ENCODE measurements at regions not wholly inside any gene's neighbourhood (a gene's known extent, or its start where the extent isn't known, plus 50 kb on each side); places are given as distances from the start of the nearest gene placed in this dataset.

DNA sequence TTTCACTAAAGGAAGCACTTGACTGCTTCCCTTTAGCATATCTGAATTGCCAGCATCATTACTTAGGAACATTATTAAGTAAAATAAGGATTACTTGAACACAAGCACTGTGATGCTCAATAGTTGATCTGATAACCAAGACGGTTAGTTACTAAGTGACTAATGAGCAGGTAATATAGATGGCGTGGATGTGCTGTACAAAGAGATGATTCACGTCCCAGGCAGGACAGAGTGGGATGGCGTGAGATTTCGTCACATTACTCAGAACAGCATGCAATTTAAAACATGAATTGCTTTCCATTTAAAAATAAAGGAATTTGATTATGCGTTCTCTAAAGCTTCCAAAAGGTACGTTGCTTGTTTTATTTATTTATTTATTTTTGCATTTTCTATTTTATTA lies 240.0 kb upstream of the ARHGEF26 start:
- DNase-seq (ENCODE audit: low read depth, low spot score) = no peak
- Histone ChIP-seq H3K9me3 (ENCODE audit: insufficient read depth, low read length) (no peaks in the 10 kb centered on the region), H3K4me1 (ENCODE audit: insufficient read depth, insufficient read length) (no peaks in the 10 kb centered on the region), H3K36me3 (ENCODE audit: insufficient read depth, insufficient read length, low read length) (no peaks in the 10 kb centered on the region), H3K9ac (ENCODE audit: insufficient read length, low read depth) (no peak overlapping the region), H3K27me3 (ENCODE audit: insufficient read depth, insufficient read length) (no peaks in the 10 kb centered on the region), H3K4me3 (ENCODE audit: insufficient read length, low read depth) (no peak overlapping the region)
- TF ChIP-seq ZNF274 (IDR thresholded peaks at IDR 0.05; ENCODE audit: low read depth, low read length) (no peak), YY1 (IDR thresholded peaks at IDR 0.05; ENCODE audit: insufficient read depth, insufficient read length) (no peak), SUZ12 (IDR thresholded peaks at IDR 0.05; ENCODE audit: extremely low read depth, insufficient read depth, insufficient read length) (no peak)

DNA sequence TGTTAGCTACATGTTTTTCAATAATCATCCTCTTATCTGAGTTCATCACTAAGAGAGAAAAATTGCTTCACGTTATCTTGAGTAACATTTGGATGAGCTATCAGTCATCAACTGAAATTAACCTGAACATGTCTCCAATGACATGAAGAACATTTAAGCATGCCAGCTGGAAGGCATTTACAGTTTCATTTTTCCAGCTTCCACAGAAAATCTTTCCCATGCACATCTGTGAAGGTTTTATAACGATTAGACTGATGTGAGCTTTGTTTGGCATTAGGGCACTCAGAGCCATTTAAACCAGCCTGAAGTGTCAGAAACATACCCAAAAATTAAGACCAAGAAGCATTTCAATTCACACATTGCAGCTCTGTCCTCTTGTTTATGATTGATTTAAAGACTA lies 235.8 kb upstream of the ARHGEF26 start:
- Histone ChIP-seq H3K4me1 (ENCODE audit: insufficient read depth, insufficient read length) (no peaks in the 10 kb centered on the region), H3K36me3 (ENCODE audit: insufficient read depth, insufficient read length, low read length) (no peaks in the 10 kb centered on the region), H3K9me3 (ENCODE audit: insufficient read depth, low read length) (no peaks in the 10 kb centered on the region), H3K4me3 (ENCODE audit: insufficient read length, low read depth) (no peak overlapping the region), H3K27me3 (ENCODE audit: insufficient read depth, insufficient read length) (no peaks in the 10 kb centered on the region), H3K9ac (ENCODE audit: insufficient read length, low read depth) (no peak overlapping the region)
- no peak for DNase-seq (ENCODE audit: low read depth, low spot score)
- TF ChIP-seq SUZ12 (IDR thresholded peaks at IDR 0.05; ENCODE audit: extremely low read depth, insufficient read depth, insufficient read length) (no peak), ZNF274 (IDR thresholded peaks at IDR 0.05; ENCODE audit: low read depth, low read length) (no peak), YY1 (IDR thresholded peaks at IDR 0.05; ENCODE audit: insufficient read depth, insufficient read length) (no peak)

DNA sequence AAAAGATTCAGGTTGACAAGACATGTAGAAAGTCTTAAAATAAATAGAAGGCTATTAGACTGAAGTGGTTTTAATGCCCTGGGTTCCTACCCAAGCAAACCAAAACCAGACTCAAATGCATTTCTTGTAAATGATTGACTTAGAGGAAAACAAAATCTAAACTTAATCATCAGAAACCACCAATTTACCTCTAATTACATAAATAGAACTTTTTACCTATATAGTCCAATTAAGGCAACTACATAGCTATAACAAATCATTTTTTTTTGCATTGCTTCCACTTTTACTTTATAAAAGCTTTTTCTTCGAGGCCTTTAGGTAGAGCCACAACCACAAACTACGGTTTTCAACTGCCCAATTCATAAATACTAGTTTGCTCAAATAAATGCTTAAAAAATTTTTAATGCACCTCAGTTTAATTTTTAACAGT lies 231.3 kb upstream of the ARHGEF26 start:
- no peaks in the 10 kb centered on the region for H3K9me3 ChIP-seq (ENCODE audit: insufficient read depth, low read length)
- no peak for DNase-seq (ENCODE audit: low read depth, low spot score)
- H3K27me3 ChIP-seq (ENCODE audit: insufficient read depth, insufficient read length) = no peaks in the 10 kb centered on the region
- H3K36me3 ChIP-seq (ENCODE audit: insufficient read depth, insufficient read length, low read length) = no peaks in the 10 kb centered on the region
- TF ChIP-seq ZNF274 (IDR thresholded peaks at IDR 0.05; ENCODE audit: low read depth, low read length) (no peak), YY1 (IDR thresholded peaks at IDR 0.05; ENCODE audit: insufficient read depth, insufficient read length) (no peak), SUZ12 (IDR thresholded peaks at IDR 0.05; ENCODE audit: extremely low read depth, insufficient read depth, insufficient read length) (no peak)
- H3K4me3 ChIP-seq (ENCODE audit: insufficient read length, low read depth) = no peak overlapping the region
- H3K4me1 ChIP-seq (ENCODE audit: insufficient read depth, insufficient read length) = no peaks in the 10 kb centered on the region
- H3K9ac ChIP-seq (ENCODE audit: insufficient read length, low read depth) = no peak overlapping the region

DNA sequence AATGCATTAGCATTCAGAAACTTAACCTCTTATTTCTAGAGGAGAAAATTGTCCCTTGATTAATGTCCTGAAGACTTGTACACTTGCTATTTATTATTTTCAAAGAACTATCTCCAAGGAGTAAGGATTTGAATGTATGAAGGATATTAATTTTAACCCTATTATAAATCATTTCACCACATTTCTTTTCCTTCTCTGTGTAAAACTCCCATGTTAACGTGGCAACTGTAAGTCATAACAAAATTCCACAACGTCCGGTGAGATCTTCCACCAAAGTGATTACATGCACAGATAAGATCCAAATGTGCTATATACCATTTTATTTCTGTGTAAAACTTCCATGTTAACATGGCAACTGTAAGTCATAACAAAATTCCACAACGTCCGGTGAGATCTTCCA lies 229.1 kb upstream of the ARHGEF26 start:
- H3K4me1 ChIP-seq (ENCODE audit: insufficient read depth, insufficient read length) = no peaks in the 10 kb centered on the region
- no peaks in the 10 kb centered on the region for H3K36me3 ChIP-seq (ENCODE audit: insufficient read depth, insufficient read length, low read length)
- H3K4me3 ChIP-seq (ENCODE audit: insufficient read length, low read depth) = no peak overlapping the region
- no peaks in the 10 kb centered on the region for H3K27me3 ChIP-seq (ENCODE audit: insufficient read depth, insufficient read length)
- H3K9ac ChIP-seq (ENCODE audit: insufficient read length, low read depth) = no peak overlapping the region
- TF ChIP-seq ZNF274 (IDR thresholded peaks at IDR 0.05; ENCODE audit: low read depth, low read length) (no peak), YY1 (IDR thresholded peaks at IDR 0.05; ENCODE audit: insufficient read depth, insufficient read length) (no peak), SUZ12 (IDR thresholded peaks at IDR 0.05; ENCODE audit: extremely low read depth, insufficient read depth, insufficient read length) (no peak)
- no peak for DNase-seq (ENCODE audit: low read depth, low spot score)
- H3K9me3 ChIP-seq (ENCODE audit: insufficient read depth, low read length) = no peaks in the 10 kb centered on the region

DNA sequence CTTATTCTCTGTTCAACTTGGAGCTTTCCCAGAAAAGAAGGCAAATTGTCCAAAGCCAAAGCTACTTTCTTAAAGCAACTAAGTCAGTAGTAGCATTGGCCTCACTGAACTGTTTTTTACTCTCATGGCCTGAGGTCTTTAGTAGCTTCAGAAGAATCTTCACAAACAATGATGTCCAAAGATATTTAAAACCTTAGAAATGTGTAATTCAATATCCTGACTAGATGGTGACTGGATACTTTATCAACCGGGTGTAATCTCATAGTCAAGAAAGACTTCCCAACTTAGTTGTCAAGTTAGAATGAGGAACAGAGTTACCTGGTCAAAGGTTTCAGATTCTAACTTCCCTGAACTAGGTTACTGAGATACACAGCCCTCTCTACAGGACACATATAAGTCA lies 226.3 kb upstream of the ARHGEF26 start:
- H3K9ac ChIP-seq (ENCODE audit: insufficient read length, low read depth) = no peak overlapping the region
- no peaks in the 10 kb centered on the region for H3K9me3 ChIP-seq (ENCODE audit: insufficient read depth, low read length)
- H3K4me1 ChIP-seq (ENCODE audit: insufficient read depth, insufficient read length) = no peaks in the 10 kb centered on the region
- no peak overlapping the region for H3K4me3 ChIP-seq (ENCODE audit: insufficient read length, low read depth)
- no peaks in the 10 kb centered on the region for H3K27me3 ChIP-seq (ENCODE audit: insufficient read depth, insufficient read length)
- TF ChIP-seq ZNF274 (IDR thresholded peaks at IDR 0.05; ENCODE audit: low read depth, low read length) (no peak), YY1 (IDR thresholded peaks at IDR 0.05; ENCODE audit: insufficient read depth, insufficient read length) (no peak), SUZ12 (IDR thresholded peaks at IDR 0.05; ENCODE audit: extremely low read depth, insufficient read depth, insufficient read length) (no peak)
- H3K36me3 ChIP-seq (ENCODE audit: insufficient read depth, insufficient read length, low read length) = no peaks in the 10 kb centered on the region
- DNase-seq (ENCODE audit: low read depth, low spot score) = no peak

DNA sequence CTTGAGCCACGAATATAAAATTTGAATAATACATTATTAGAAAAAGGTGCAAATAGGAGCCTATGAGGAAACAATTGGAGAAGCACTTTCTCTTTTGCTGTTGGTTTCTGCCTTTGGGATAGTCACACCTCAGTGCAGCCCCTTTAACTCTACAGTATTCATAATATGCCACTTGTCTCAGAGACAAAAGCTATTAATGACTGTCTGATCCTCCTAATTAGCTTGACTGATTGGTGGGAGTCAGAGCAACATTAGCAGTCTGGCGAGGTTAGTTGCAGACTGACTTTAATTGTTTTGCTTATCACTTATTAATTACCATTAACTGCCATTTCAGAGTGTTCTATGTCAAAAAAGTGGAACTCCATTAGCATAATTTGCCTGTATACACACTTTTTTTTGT lies 225.0 kb upstream of the ARHGEF26 start:
- H3K9me3 ChIP-seq (ENCODE audit: insufficient read depth, low read length) = no peaks in the 10 kb centered on the region
- H3K27me3 ChIP-seq (ENCODE audit: insufficient read depth, insufficient read length) = no peaks in the 10 kb centered on the region
- no peak overlapping the region for H3K9ac ChIP-seq (ENCODE audit: insufficient read length, low read depth)
- no peaks in the 10 kb centered on the region for H3K4me1 ChIP-seq (ENCODE audit: insufficient read depth, insufficient read length)
- H3K36me3 ChIP-seq (ENCODE audit: insufficient read depth, insufficient read length, low read length) = no peaks in the 10 kb centered on the region
- no peak for DNase-seq (ENCODE audit: low read depth, low spot score)
- TF ChIP-seq YY1 (IDR thresholded peaks at IDR 0.05; ENCODE audit: insufficient read depth, insufficient read length) = no peak
- TF ChIP-seq ZNF274 (IDR thresholded peaks at IDR 0.05; ENCODE audit: low read depth, low read length) = no peak
- TF ChIP-seq SUZ12 (IDR thresholded peaks at IDR 0.05; ENCODE audit: extremely low read depth, insufficient read depth, insufficient read length) = no peak
- no peak overlapping the region for H3K4me3 ChIP-seq (ENCODE audit: insufficient read length, low read depth)

DNA sequence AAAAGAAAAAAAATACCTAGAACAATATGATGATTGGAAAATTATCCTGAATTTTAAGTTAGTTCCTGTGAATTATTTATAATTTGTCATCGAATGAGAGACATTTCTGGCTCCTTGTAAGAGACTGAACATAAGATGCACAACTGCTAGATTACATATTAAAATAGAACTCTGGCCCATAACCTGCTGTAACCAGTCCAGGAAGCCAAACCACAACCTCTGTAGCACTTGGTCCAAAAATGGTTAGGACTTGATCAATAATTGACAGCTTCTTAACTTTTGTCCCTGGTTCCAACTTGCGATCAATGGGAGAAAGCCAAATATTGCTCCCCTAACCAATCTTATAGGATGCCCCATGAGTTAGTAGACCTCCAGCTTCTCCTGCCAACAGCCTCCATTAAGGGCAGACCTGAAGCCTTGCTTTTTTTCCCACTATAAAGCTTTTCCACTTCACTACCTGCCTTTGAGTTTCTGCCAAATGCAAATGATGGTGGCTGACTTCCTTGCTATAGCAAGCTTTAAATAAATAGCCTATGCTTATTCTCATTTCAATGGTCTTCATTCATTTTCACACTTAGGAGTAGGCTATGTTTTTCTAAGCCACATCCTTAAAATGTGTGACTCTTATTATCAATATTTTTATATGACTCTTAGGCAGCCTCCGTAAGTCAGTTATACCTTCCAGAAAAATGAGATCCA lies 224.0 kb upstream of the ARHGEF26 start:
- Histone ChIP-seq H3K4me3 (ENCODE audit: insufficient read length, low read depth) (no peak overlapping the region), H3K9ac (ENCODE audit: insufficient read length, low read depth) (no peak overlapping the region), H3K36me3 (ENCODE audit: insufficient read depth, insufficient read length, low read length) (no peaks in the 10 kb centered on the region), H3K9me3 (ENCODE audit: insufficient read depth, low read length) (no peaks in the 10 kb centered on the region), H3K4me1 (ENCODE audit: insufficient read depth, insufficient read length) (no peaks in the 10 kb centered on the region), H3K27me3 (ENCODE audit: insufficient read depth, insufficient read length) (no peaks in the 10 kb centered on the region)
- TF ChIP-seq ZNF274 (IDR thresholded peaks at IDR 0.05; ENCODE audit: low read depth, low read length) (no peak), SUZ12 (IDR thresholded peaks at IDR 0.05; ENCODE audit: extremely low read depth, insufficient read depth, insufficient read length) (no peak)
- DNase-seq (ENCODE audit: low read depth, low spot score) = no peak

Measured in NT2/D1 (cell line).